ENCODE measurements at regions not wholly inside any gene's neighbourhood (a gene's known extent, or its start where the extent isn't known, plus 50 kb on each side); places are given as distances from the start of the nearest gene placed in this dataset.

DNA sequence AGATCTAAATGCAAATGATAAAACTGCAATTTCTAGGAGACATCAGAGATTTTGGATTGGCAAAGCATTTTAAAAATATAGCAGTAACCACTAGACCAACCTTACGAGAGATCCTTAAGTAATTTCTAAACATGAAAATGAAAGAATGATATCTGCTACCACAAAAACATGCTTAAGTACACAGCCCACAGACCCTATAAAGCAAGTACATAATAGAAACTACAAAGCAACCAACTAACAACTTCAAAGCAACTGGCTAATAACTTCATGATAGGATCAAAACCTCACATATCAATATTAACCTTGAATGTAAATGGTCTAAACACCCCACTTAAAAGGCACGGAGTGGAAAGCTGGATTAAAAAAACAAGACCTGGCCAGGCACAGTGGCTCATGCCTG lies 209.9 kb upstream of the SOX14 start:
- DNase-seq (ENCODE audit: low read depth in 1 of 2, low spot score in 1 of 2) = no peak
- no peak overlapping the region for H3K4me3 ChIP-seq
- WGBS (ENCODE audit: missing lambda C conversion rate) = 5% methylated on average over 2 of the region's 2 CpGs
- ChIA-PET CTCF (no interaction called here), POLR2A (no interaction called here)
- no peaks in the 10 kb centered on the region for H3K4me1 ChIP-seq
- H3K9me3 ChIP-seq = no peaks in the 10 kb centered on the region
- FAIRE-seq = no peak
- no peak overlapping the region for H3K27ac ChIP-seq
- TF ChIP-seq RCOR1 (IDR thresholded peaks at IDR 0.05; ENCODE audit: low read depth, low read length) (no peak), NR3C1 (IDR thresholded peaks at IDR 0.05) (no peak), HMGXB4 (CRISPR knock-in tag; IDR thresholded peaks at IDR 0.05; ENCODE audit: borderline replicate concordance) (no peak), ESRRA (IDR thresholded peaks at IDR 0.05; ENCODE audit: borderline replicate concordance, low read length) (no peak), SREBF2 (IDR thresholded peaks at IDR 0.05) (no peak), HOXB13 (CRISPR knock-in tag; IDR thresholded peaks at IDR 0.05; ENCODE audit: low read depth) (no peak), ZNF302 (CRISPR knock-in tag; IDR thresholded peaks at IDR 0.05) (no peak), ZFP36 (IDR thresholded peaks at IDR 0.05; ENCODE audit: borderline replicate concordance, partially characterized antibody) (no peak), FOSB (CRISPR knock-in tag; IDR thresholded peaks at IDR 0.05) (no peak), MYC (IDR thresholded peaks at IDR 0.05; ENCODE audit: borderline replicate concordance, low read length) (no peak), JUNB (IDR thresholded peaks at IDR 0.05) (no peak), EP300 (IDR thresholded peaks at IDR 0.05) (no peak), JUN (IDR thresholded peaks at IDR 0.05) (no peak)
- TF ChIP-seq, protein P1, sequence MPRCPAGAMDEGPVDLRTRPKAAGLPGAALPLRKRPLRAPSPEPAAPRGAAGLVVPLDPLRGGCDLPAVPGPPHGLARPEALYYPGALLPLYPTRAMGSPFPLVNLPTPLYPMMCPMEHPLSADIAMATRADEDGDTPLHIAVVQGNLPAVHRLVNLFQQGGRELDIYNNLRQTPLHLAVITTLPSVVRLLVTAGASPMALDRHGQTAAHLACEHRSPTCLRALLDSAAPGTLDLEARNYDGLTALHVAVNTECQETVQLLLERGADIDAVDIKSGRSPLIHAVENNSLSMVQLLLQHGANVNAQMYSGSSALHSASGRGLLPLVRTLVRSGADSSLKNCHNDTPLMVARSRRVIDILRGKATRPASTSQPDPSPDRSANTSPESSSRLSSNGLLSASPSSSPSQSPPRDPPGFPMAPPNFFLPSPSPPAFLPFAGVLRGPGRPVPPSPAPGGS (IDR thresholded peaks at IDR 0.05) = no peak
- ATAC-seq = no peak
- H3K4me2 ChIP-seq = no peak overlapping the region

- FAIRE-seq = no peak
- DNase-seq (ENCODE audit: low read depth in 1 of 2, low spot score in 1 of 2) = no peak
These were observed 195.2 kb upstream of the SOX14 start for GRCh38 chr3:137568880-137569279.

GRCh38 chr3:137572931-137573330 lies 191.2 kb upstream of the SOX14 start:
- FAIRE-seq (no peak), ATAC-seq (no peak), DNase-seq (ENCODE audit: low read depth in 1 of 2, low spot score in 1 of 2) (no peak)
- no peaks in the 10 kb centered on the region for H3K4me1 ChIP-seq
- CTCF ChIA-PET = no interaction called here
- H3K27ac ChIP-seq = no peak overlapping the region
- no peak for TF ChIP-seq FOSB (CRISPR knock-in tag; IDR thresholded peaks at IDR 0.05)
- no peak overlapping the region for H3K4me3 ChIP-seq
- no peaks in the 10 kb centered on the region for H3K9me3 ChIP-seq
- POLR2A ChIA-PET = no interaction called here
- no peak overlapping the region for H3K4me2 ChIP-seq
- 2% methylated on average over 3 of the region's 3 CpGs for WGBS (ENCODE audit: missing lambda C conversion rate)

More at GRCh38 chr3:137568880-137569279, 195.2 kb upstream of the SOX14 start:
- POLR2A ChIA-PET = no interaction called here
- Histone ChIP-seq H3K4me1 (no peaks in the 10 kb centered on the region), H3K4me2 (no peak overlapping the region), H3K4me3 (no peak overlapping the region), H3K9me3 (no peaks in the 10 kb centered on the region), H3K27ac (no peak overlapping the region)
- no peak for ATAC-seq
- TF ChIP-seq BHLHE40 (IDR thresholded peaks at IDR 0.05; ENCODE audit: low read depth, low read length) (no peak), CHD2 (IDR thresholded peaks at IDR 0.05; ENCODE audit: low read length, partially characterized antibody) (no peak), MAFK (IDR thresholded peaks at IDR 0.05; ENCODE audit: partially characterized antibody) (peak; percentile 46)
- CTCF ChIA-PET = no interaction called here

- ATAC-seq (no peak), DNase-seq (ENCODE audit: low read depth in 1 of 2, low spot score in 1 of 2) (no peak), FAIRE-seq (no peak)
- Histone ChIP-seq H3K27ac (no peak overlapping the region), H3K4me3 (no peak overlapping the region), H3K4me1 (no peaks in the 10 kb centered on the region), H3K9me3 (no peaks in the 10 kb centered on the region), H3K4me2 (no peak overlapping the region)
- TF ChIP-seq, protein P2, sequence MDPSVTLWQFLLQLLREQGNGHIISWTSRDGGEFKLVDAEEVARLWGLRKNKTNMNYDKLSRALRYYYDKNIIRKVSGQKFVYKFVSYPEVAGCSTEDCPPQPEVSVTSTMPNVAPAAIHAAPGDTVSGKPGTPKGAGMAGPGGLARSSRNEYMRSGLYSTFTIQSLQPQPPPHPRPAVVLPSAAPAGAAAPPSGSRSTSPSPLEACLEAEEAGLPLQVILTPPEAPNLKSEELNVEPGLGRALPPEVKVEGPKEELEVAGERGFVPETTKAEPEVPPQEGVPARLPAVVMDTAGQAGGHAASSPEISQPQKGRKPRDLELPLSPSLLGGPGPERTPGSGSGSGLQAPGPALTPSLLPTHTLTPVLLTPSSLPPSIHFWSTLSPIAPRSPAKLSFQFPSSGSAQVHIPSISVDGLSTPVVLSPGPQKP (IDR thresholded peaks at IDR 0.05; ENCODE audit: low read depth, low read length) = no peak
- TF ChIP-seq ZC3H11A (IDR thresholded peaks at IDR 0.05) (no peak), FOSB (CRISPR knock-in tag; IDR thresholded peaks at IDR 0.05) (no peak), HOXB13 (CRISPR knock-in tag; IDR thresholded peaks at IDR 0.05; ENCODE audit: low read depth) (no peak), RCOR1 (IDR thresholded peaks at IDR 0.05; ENCODE audit: low read depth, low read length) (no peak), TFCP2L1 (CRISPR knock-in tag; IDR thresholded peaks at IDR 0.05) (no peak), HOXB5 (CRISPR knock-in tag; IDR thresholded peaks at IDR 0.05) (no peak), GATA3 (IDR thresholded peaks at IDR 0.05; ENCODE audit: borderline replicate concordance) (no peak), RAD21 (conservative IDR thresholded peaks at IDR 0.05 in 1 of 2, IDR thresholded peaks at IDR 0.05 in 1 of 2) (no peak), MAFK (IDR thresholded peaks at IDR 0.05; ENCODE audit: partially characterized antibody) (no peak), POLR2AphosphoS2 (conservative IDR thresholded peaks at IDR 0.05; ENCODE audit: low read length) (no peak), ESRRA (IDR thresholded peaks at IDR 0.05; ENCODE audit: borderline replicate concordance, low read length) (no peak)
- WGBS (ENCODE audit: missing lambda C conversion rate) = 0% methylated on average over 1 of the region's 1 CpG
- ChIA-PET CTCF (no interaction called here), POLR2A (no interaction called here)
These were observed 181.6 kb upstream of the SOX14 start for GRCh38 chr3:137582484-137582883.

All from A549 (cell line).